DMS53 treated with DMSO at 0.1 percent for 48 hours (cell line): ENCODE measurements at regions not wholly inside any gene's neighbourhood (a gene's known extent, or its start where the extent isn't known, plus 50 kb on each side); places are given as distances from the start of the nearest gene placed in this dataset.
"Not testable (repeated sequence)": the region's sequence is repeated elsewhere in the genome, so short reads cannot be mapped to it uniquely, and the experiment has no call there.

ENCODE experiments used
- DNase-seq: peaks from one replicate; lab custom pipeline; 2025; ENCODE audit not compliant: unreplicated experiment; lab: John Stamatoyannopoulos, UW

DNA sequence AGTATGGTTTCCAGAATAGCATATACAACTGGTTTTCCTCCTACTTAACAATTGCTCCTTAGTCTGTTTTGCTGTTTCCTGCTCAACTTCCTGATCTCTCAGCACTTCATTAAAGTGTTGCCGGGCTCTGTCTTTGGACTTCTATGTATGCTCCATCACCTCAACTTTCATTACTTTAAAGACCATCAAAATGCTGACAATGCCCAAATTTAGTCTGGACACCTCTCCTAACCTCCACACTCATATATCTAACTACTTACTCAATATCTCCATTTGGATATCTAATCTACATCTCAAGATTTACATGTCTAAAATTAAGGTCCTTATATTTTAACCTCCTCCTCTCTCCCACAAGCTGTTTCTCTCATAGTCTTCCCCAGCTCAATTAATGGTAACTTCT lies 54.4 kb upstream of the LGR5 start:
- no peak for DNase-seq

- DNase-seq = not testable (repeated sequence)
Measured at GRCh38 chr12:71376711-71377355, 62.8 kb upstream of the LGR5 start.

GRCh38 chr12:71371122-71371521 lies 68.5 kb upstream of the LGR5 start:
- no peak for DNase-seq

DNA sequence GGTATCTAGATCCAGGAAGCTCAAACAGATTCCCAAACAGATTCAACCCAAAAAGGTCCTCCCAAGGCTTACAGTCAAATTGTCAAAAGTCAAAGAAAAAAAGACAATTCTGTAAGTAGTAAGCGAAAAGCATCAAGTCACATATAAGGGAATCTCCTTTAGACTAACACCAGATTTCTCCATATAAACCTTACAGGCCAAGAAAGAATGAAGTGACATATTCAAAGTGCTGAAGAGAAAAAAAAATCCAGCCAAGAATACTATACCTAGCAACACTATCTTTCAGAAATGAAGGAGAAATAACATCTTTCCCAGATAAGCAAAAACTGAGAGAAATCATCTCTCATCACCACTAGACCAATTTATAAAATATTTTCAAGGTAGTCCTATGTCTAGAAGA lies 79.6 kb upstream of the LGR5 start:
- DNase-seq = no peak

GRCh38 chr12:71356569-71356968 lies 83.0 kb upstream of the LGR5 start:
- no peak for DNase-seq

- DNase-seq = no peak
Measured at GRCh38 chr12:71354871-71355270, 84.7 kb upstream of the LGR5 start.

- DNase-seq = no peak
Measured at GRCh38 chr12:71353607-71354006, 86.0 kb upstream of the LGR5 start.

DNA sequence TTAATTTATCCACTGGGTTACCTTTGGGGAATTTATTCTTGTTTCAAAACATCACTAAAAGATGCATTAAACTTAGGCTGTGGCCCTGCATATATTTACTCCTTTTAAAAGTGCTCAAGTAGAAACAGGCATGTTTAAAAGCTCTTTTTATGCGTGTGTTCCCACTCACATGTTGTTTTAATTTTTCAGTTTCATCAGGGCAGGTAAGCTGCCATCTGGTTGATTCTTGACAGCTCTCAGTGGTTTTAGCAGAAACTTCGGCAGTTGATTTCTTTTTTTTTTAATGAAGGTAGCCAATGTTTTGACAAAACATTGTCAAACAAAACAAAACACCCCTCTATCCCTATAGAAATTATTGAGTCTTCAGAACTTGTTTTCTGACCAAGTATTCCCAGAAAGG lies 89.6 kb upstream of the LGR5 start:
- no peak for DNase-seq

DNA sequence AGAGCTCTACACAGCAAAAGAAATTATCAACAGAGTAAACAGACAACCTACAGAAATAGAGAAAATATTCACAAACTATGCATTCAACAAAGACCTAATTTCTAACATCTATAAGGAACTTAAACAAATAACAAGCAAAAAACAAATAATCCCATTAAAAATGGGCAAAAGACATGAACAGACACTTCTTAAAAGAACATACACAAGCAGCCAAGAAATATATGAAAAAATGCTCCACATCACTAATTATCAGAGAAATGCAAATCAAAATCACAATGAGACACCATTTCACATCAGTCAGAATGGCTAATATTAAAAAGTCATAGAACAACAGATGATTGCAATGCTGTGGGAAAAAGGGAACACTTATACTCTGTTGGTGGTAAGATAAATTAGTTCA lies 100.7 kb upstream of the LGR5 start:
- DNase-seq = no peak

DNA sequence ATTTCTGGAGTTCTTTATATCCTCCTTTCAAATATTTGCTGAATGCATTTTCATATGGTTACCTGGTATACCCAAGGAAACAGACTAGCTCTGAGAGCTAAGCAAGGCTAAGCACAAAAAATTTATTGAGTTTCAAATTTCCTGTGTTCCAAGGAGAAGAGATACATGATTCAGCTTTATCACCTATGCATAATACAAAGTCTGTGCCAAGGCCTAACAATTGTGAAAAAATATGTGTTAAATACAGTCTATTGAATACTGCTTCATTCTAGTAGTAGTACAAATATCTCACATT lies 103.7 kb upstream of the LGR5 start:
- no peak for DNase-seq

- DNase-seq = no peak
Measured at GRCh38 chr12:71335151-71335962, 104.2 kb upstream of the LGR5 start.

DNA sequence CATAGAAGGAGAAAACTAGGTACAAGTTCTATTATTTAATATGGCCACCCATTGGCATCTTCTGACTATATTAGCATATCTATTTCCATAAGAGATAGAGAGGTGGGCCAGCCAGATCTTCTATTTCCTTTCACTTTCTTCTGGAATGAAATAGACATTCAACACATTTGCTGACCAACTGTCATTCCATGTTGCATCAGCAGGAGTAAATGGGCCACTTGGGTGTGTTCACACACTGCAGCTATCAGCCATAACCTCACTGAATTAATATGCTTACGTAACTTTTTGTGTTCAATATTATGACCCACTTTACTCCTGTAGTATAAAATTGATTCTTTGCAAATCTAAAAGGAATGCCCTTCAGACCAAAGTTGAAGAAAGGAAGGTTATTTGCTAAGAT lies 106.2 kb upstream of the LGR5 start:
- no peak for DNase-seq

GRCh38 chr12:71329956-71330355 lies 109.6 kb upstream of the LGR5 start:
- no peak for DNase-seq

DNA sequence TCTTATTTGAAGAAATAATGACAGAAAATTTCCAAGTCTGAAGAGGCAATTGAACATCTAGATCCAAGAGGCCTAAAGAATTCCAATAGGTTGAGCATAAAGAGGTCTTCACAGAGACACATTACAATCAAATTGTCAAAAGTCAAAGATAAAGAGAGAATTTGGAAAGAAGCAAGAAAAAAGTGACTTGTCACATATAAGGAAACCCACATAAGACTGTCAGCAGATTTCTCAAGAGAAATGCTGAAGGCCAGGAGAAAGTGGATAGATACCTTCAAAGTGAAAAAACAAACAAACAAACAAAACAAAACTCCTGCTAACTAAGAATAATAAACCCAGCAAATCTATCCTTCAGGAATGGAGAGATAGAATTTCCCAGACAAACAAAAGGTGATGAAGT lies 118.1 kb upstream of the LGR5 start:
- no peak for DNase-seq

DNA sequence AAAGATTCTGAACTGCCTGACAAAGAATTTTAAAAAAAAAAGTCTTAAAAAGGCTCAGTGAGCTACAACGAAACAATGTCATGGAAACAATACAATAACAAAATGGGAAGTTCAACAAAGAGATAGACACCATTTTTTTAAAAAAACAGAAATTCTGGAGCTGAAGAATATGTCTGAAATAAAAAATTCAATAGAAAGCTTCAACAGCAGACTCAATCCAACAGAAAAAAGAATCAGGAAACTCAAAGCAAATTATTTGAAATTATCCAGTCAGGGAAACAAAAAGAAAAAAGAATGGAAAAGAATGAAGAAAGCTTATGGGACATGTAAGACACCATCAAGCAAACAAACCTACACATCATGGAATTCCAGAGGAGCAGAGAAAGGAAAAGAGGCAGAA lies 118.5 kb upstream of the LGR5 start:
- no peak for DNase-seq

GRCh38 chr12:71315328-71315985 lies 124.1 kb upstream of the LGR5 start:
- DNase-seq = no peak

- DNase-seq = no peak
Measured at GRCh38 chr12:71312768-71313403, 126.7 kb upstream of the LGR5 start.

- not testable (repeated sequence) for DNase-seq
Measured at GRCh38 chr12:71311611-71312010, 128.0 kb upstream of the LGR5 start.

DNA sequence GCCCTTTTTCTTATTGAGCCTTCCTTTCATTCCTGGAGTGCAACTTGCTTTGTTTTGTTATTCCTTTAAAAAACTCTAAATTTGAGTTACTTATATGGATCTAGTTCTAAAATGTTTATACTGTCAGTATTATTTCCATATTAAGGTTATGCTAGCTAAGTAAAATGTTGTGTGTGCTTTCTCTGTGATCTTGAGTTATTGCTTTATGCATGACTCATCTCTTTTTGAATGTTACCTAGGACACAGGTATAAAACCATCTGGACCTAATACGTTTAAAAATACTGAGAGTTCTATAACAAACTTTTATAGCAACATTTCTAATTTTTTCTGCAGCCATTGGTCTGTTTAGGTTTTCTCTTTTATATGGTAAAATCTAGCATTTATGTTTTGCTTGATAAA lies 132.8 kb upstream of the LGR5 start:
- no peak for DNase-seq

- DNase-seq = no peak
Measured at GRCh38 chr12:71304306-71304705, 135.3 kb upstream of the LGR5 start.

- DNase-seq = no peak
Measured at GRCh38 chr12:71303199-71303598, 136.4 kb upstream of the LGR5 start.
